ENCODE measurements at regions not wholly inside any gene's neighbourhood (a gene's known extent, or its start where the extent isn't known, plus 50 kb on each side); places are given as distances from the start of the nearest gene placed in this dataset.

GRCh38 chr13:99436686-99437416 lies 64.4 kb upstream of the TM9SF2 start:
- H3K27me3 Mint-ChIP-seq (ENCODE audit: low read depth): peaks cover 24% of the 10 kb centered on the region
- peak; percentile 91 for DNase-seq (ENCODE audit: low spot score)
- peak overlapping the region; percentile 40 for H3K4me3 Mint-ChIP-seq (ENCODE audit: low read depth)
- intact Hi-C loops (cut with micrococcal nuclease): loop anchor here (1.0 to 10.0 kb wide), 6 partner anchors 50 to 562 kb away; no protein-coding TSS in a partner anchor
- H3K27ac Mint-ChIP-seq: peak overlapping the region; percentile 56
- no peaks in the 10 kb centered on the region for H3K9me3 Mint-ChIP-seq
- H3K36me3 Mint-ChIP-seq (ENCODE audit: low read depth): no peaks in the 10 kb centered on the region
- H3K4me1 Mint-ChIP-seq (ENCODE audit: low read depth): peaks cover 63% of the 10 kb centered on the region

- intact Hi-C loops (cut with micrococcal nuclease): loop anchor here (5.0 to 10.0 kb wide), 3 partner anchors 218 to 564 kb away; no protein-coding TSS in a partner anchor
- Mint-ChIP-seq H3K4me1 (ENCODE audit: low read depth) (peaks cover 44% of the 10 kb centered on the region), H3K36me3 (ENCODE audit: low read depth) (no peaks in the 10 kb centered on the region), H3K27ac (no peak overlapping the region), H3K4me3 (ENCODE audit: low read depth) (no peak overlapping the region), H3K27me3 (ENCODE audit: low read depth) (peaks cover 24% of the 10 kb centered on the region), H3K9me3 (no peaks in the 10 kb centered on the region)
- DNase-seq (ENCODE audit: low spot score): no peak
Observed at GRCh38 chr13:99439048-99439447, 62.2 kb upstream of the TM9SF2 start.

GRCh38 chr13:99439850-99440604 lies 61.2 kb upstream of the TM9SF2 start:
- intact Hi-C loops (cut with micrococcal nuclease): loop anchor here (5.0 to 10.0 kb wide), 4 partner anchors 172 to 565 kb away; no protein-coding TSS in a partner anchor
- Mint-ChIP-seq H3K36me3 (ENCODE audit: low read depth) (no peaks in the 10 kb centered on the region), H3K9me3 (no peaks in the 10 kb centered on the region), H3K27me3 (ENCODE audit: low read depth) (peaks cover 24% of the 10 kb centered on the region), H3K4me3 (ENCODE audit: low read depth) (no peak overlapping the region), H3K27ac (no peak overlapping the region), H3K4me1 (ENCODE audit: low read depth) (peaks cover 40% of the 10 kb centered on the region)
- no peak for DNase-seq (ENCODE audit: low spot score)

- peaks cover 20% of the 10 kb centered on the region for H3K4me1 Mint-ChIP-seq (ENCODE audit: low read depth)
- no peak overlapping the region for H3K4me3 Mint-ChIP-seq (ENCODE audit: low read depth)
- no peak for DNase-seq (ENCODE audit: low spot score)
- H3K9me3 Mint-ChIP-seq: no peaks in the 10 kb centered on the region
- H3K27me3 Mint-ChIP-seq (ENCODE audit: low read depth): peaks cover 24% of the 10 kb centered on the region
- H3K27ac Mint-ChIP-seq: no peak overlapping the region
- no peaks in the 10 kb centered on the region for H3K36me3 Mint-ChIP-seq (ENCODE audit: low read depth)
- intact Hi-C loops (cut with micrococcal nuclease): loop anchor here (1.0 to 5.0 kb wide), 3 partner anchors 60 to 170 kb away; no protein-coding TSS in a partner anchor
Observed at GRCh38 chr13:99442273-99442895, 58.9 kb upstream of the TM9SF2 start.

- Mint-ChIP-seq H3K4me1 (ENCODE audit: low read depth) (peaks cover 22% of the 10 kb centered on the region), H3K36me3 (ENCODE audit: low read depth) (no peaks in the 10 kb centered on the region), H3K4me3 (ENCODE audit: low read depth) (no peak overlapping the region), H3K27me3 (ENCODE audit: low read depth) (peaks cover 3% of the 10 kb centered on the region), H3K9me3 (no peaks in the 10 kb centered on the region), H3K27ac (no peak overlapping the region)
- no peak for DNase-seq (ENCODE audit: low spot score)
- intact Hi-C loops (cut with micrococcal nuclease): no loop called here
Observed at GRCh38 chr13:99446242-99446641, 55.0 kb upstream of the TM9SF2 start.

GRCh38 chr13:99448546-99448945 lies 52.7 kb upstream of the TM9SF2 start:
- H3K27ac Mint-ChIP-seq: peak overlapping the region; percentile 52
- H3K4me3 Mint-ChIP-seq (ENCODE audit: low read depth): no peak overlapping the region
- no peak for DNase-seq (ENCODE audit: low spot score)
- H3K4me1 Mint-ChIP-seq (ENCODE audit: low read depth): peaks cover 41% of the 10 kb centered on the region
- intact Hi-C loops (cut with micrococcal nuclease): no loop called here
- H3K27me3 Mint-ChIP-seq (ENCODE audit: low read depth): no peaks in the 10 kb centered on the region
- H3K36me3 Mint-ChIP-seq (ENCODE audit: low read depth): no peaks in the 10 kb centered on the region
- no peaks in the 10 kb centered on the region for H3K9me3 Mint-ChIP-seq

GRCh38 chr13:99450416-99450815 lies 50.9 kb upstream of the TM9SF2 start:
- Mint-ChIP-seq H3K4me1 (ENCODE audit: low read depth) (peaks cover 41% of the 10 kb centered on the region), H3K36me3 (ENCODE audit: low read depth) (peaks cover 6% of the 10 kb centered on the region), H3K4me3 (ENCODE audit: low read depth) (no peak overlapping the region), H3K27ac (peak overlapping the region; percentile 10), H3K27me3 (ENCODE audit: low read depth) (no peaks in the 10 kb centered on the region), H3K9me3 (peaks cover 11% of the 10 kb centered on the region)
- intact Hi-C loops (cut with micrococcal nuclease): no loop called here
- DNase-seq (ENCODE audit: low spot score): no peak
